SK-N-MC (cell line): ENCODE measurements at regions not wholly inside any gene's neighbourhood (a gene's known extent, or its start where the extent isn't known, plus 50 kb on each side); places are given as distances from the start of the nearest gene placed in this dataset.

ENCODE experiments used
- EZH2 ChIP-seq: fragments of 200-600 bp; sonication (generic); IDR thresholded peaks from one replicate; pipeline ENCODE4 v1.6.1; 2017; ENCODE audit warnings: antibody characterized with exemption
- POLR2AphosphoS5 ChIP-seq: IDR thresholded peaks from 2 replicates; pipeline ENCODE4 v1.6.1; 2012; ENCODE audit warnings: mild to moderate bottlenecking, low read depth, low read length, borderline replicate concordance

DNA sequence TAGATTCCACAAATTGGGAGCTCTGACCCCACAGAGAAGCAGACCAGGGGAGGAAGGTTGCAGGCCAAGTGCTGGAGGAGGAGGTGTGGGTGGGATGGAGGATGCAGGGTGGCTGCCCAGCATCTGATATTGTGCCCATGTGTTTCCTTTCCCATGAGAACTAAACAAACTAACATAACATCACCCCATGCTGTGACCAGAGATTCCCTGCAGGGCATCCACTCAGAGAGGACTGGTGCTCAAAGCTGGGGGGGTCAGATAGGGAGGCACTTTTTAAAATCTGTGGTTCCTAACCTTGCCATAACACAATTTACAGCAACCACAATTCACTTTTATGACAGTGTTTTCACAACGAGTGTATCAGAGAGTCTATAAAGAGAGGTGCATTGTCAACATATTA lies 1277.6 kb downstream of the AACS start:
- TF ChIP-seq EZH2 (no peak), POLR2AphosphoS5 (no peak)
